ENCODE measurements at regions not wholly inside any gene's neighbourhood (a gene's known extent, or its start where the extent isn't known, plus 50 kb on each side); places are given as distances from the start of the nearest gene placed in this dataset.

DNA sequence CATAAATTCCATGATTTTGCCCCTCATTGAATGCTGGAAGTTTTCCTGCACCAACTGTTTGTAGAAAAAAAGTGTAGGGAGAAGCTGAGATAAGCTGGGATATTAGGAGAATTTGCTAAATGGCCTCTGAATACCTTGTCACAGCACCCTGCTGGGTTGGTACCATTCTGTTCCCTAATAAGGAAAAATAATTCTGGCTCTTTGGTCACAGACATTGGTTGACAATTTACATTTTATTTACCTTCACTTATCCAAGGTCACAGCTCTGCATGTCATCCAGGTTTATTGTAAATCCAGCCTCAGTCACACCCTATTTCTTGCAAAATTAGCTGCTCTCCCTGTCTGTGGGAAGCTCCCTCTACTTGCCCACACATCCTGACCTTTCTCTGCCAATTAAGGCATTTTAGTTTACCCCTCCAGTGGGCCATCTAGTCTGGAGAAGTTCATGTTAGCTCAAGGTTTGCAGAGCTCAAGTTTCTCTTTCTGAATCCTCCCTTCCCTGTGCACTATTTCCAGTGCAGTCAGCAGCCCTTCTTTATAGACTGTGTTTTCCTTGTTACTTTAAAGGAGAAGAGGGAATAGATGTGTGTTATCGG is 115.4 kb upstream of the NTRK2 start:
- POLR2A ChIA-PET (ENCODE audit: partially characterized antibody) = no interaction called here
- no peak for DNase-seq (ENCODE audit: low read depth in 1 of 2, low spot score in 2 of 2)

More for the DNA sequence above, 115.4 kb upstream of the NTRK2 start:
- H2BK20ac ChIP-seq (ENCODE audit: low read length) = no peak overlapping the region
- H3K27me3 ChIP-seq (replicated peaks in 1 of 4; ENCODE audit: control insufficient read depth in 3 of 4, extremely low read depth in 1 of 4, insufficient read depth in 3 of 4, low read length in 3 of 4) = no peaks in the 10 kb centered on the region
- no peak overlapping the region for H3K4ac ChIP-seq (replicated peaks; ENCODE audit: insufficient read length, low read depth, low read length)
- no peak overlapping the region for H2BK15ac ChIP-seq (ENCODE audit: low read length)
- no peak overlapping the region for H2AFZ ChIP-seq (ENCODE audit: low read length)
- H3K14ac ChIP-seq (ENCODE audit: insufficient read length) = no peak overlapping the region
- H2BK5ac ChIP-seq (ENCODE audit: low read depth, low read length) = no peak overlapping the region
- no peak overlapping the region for H2AK5ac ChIP-seq (ENCODE audit: low read depth, low read length)
- no peak overlapping the region for H3K27ac ChIP-seq (ENCODE audit: low read depth, low read length)
- H3K23ac ChIP-seq (ENCODE audit: insufficient read length) = no peak overlapping the region
- H4K5ac ChIP-seq (ENCODE audit: insufficient read length, low read depth, low read length) = no peak overlapping the region
- H3K23me2 ChIP-seq (ENCODE audit: low read depth, low read length) = no peaks in the 10 kb centered on the region
- peak overlapping the region in 1 of 2 experiments; percentile 17; a peak in 2 of 4 replicates for H3K4me2 ChIP-seq (ENCODE audit: insufficient read depth in 1 of 2, low read depth in 2 of 2, low read length in 2 of 2)
- no peak overlapping the region for H2BK120ac ChIP-seq (replicated peaks; ENCODE audit: low read depth, low read length)
- TF ChIP-seq SRF (IDR thresholded peaks at IDR 0.05; ENCODE audit: low read depth, low read length) = peak; percentile 93
- TF ChIP-seq MAFK (IDR thresholded peaks at IDR 0.05; ENCODE audit: low read depth, low read length) = 0 out of 2 replicates have a peak, but pooled peaks have one; percentile 12
- no peak for TF ChIP-seq SP4 (IDR thresholded peaks at IDR 0.05; ENCODE audit: low read length)
- no peaks in the 10 kb centered on the region for H3K36me3 ChIP-seq (ENCODE audit: control insufficient read depth in 2 of 4, insufficient read depth in 4 of 4, low read length in 3 of 4)
- H3K9ac ChIP-seq (replicated peaks in 1 of 4; ENCODE audit: extremely low read depth in 1 of 4, low read depth in 3 of 4, low read length in 3 of 4) = no peak overlapping the region
- no peak overlapping the region for H3K56ac ChIP-seq (replicated peaks; ENCODE audit: insufficient read length, low read depth, low read length)
- H3K4me1 ChIP-seq (replicated peaks in 1 of 4; ENCODE audit: control insufficient read depth in 3 of 4, insufficient read depth in 4 of 4, low read length in 3 of 4) = peaks cover 3 to 7% (median 5%) of the 10 kb centered on the region in 4 experiments; a peak in 4 of 7 replicates
- no peak overlapping the region for H4K8ac ChIP-seq (ENCODE audit: extremely low read depth, insufficient read depth, low read length)
- no peaks in the 10 kb centered on the region for H4K20me1 ChIP-seq (replicated peaks in 1 of 2; ENCODE audit: control insufficient read depth in 1 of 2, insufficient read depth in 2 of 2, low read length in 2 of 2)
- WGBS, 2 experiments (ENCODE audit: extremely low coverage in 1 of 2, insufficient coverage in 1 of 2, insufficient read length in 1 of 2, insufficient replicate concordance in 2 of 2, low coverage in 1 of 2, low lambda C conversion rate in 2 of 2, missing lambda C conversion rate in 1 of 2) = 100% methylated on average over 1 of the region's 1 CpG; no CpG with 5 or more reads in 1 of the 2 experiments
- H3K9me3 ChIP-seq (ENCODE audit: insufficient read depth in 2 of 2, low read depth in 1 of 2, low read length in 1 of 2) = no peaks in the 10 kb centered on the region
- no peak overlapping the region for H2BK12ac ChIP-seq (ENCODE audit: low read depth, low read length)
- no peaks in the 10 kb centered on the region for H3K79me1 ChIP-seq (ENCODE audit: low read depth, low read length)
- H4K91ac ChIP-seq (replicated peaks; ENCODE audit: insufficient read length, low read length) = no peak overlapping the region
- no peak for FAIRE-seq
- no peak overlapping the region for H3K18ac ChIP-seq (ENCODE audit: extremely low read depth, low read length)
- no peak overlapping the region for H3K4me3 ChIP-seq (ENCODE audit: extremely low read depth in 1 of 4, insufficient read depth in 2 of 4, low read depth in 3 of 4, low read length in 4 of 4)
- no peaks in the 10 kb centered on the region for H3K79me2 ChIP-seq (ENCODE audit: control insufficient read depth in 1 of 2, insufficient read depth in 2 of 2, low read length in 2 of 2)
- CTCF ChIA-PET (ENCODE audit: partially characterized antibody) = interaction anchor here (0.9 kb wide), 1 partner anchor 157 kb away, joined by 3 read pairs; no protein-coding TSS in a partner anchor

Data from H1 (cell line).